AML-193 (cell line): ENCODE measurements at regions not wholly inside any gene's neighbourhood (a gene's known extent, or its start where the extent isn't known, plus 50 kb on each side); places are given as distances from the start of the nearest gene placed in this dataset.
"Not testable (repeated sequence)": the region's sequence is repeated elsewhere in the genome, so short reads cannot be mapped to it uniquely, and the experiment has no call there.

Experiments
- DNase-seq, 2 experiments: peaks; one replicate each; lab custom pipeline; 2025; lab: John Stamatoyannopoulos, UW

- DNase-seq: not testable (repeated sequence)
These were observed 192.5 kb downstream of the MSX2 start for GRCh38 chr5:174916924-174917323.

GRCh38 chr5:174916227-174916626 is 191.8 kb downstream of the MSX2 start:
- no peak for DNase-seq

DNA sequence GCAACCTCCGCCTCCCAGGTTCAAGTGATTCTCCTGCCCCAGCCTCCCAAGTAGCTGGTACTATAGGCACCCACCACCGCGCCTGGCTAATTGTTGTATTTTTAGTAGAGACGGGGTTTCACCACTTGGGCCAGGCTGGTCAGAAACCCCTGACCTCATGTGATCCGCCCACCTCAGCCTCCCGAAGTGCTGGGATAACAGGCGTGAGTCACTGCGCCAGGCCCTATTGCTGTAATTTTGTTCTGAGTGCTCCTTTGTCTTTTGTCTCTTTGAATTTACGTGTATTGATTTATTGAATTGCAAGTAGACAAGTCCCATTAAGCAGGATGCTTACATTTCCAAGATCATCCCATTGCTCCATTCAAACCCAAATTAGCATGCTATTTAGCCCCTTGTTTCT is 186.7 kb downstream of the MSX2 start:
- DNase-seq: no peak

DNA sequence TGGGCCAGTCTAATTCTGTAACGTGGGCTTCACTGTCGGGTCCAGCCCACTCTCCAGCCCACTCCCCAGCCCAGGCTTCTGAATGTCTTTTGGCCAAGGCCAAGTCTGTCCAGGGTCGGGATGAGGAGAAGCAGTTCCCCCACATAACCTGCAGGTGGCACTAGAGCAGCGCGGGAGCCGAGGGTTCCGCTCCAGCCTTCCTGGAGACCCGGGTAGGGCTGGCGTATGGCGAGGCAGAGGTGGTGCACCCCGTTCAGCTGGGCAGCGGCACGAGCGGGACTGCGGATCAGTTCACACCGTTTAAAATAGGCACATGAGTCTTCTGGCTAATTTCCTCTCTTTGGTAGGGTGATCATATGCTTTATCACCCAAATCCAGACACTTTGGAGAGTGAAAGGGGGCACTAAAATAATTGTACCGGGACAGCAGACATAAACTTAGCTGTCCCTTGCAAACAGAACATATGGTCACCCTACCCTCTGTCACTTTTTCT is 185.9 kb downstream of the MSX2 start:
- DNase-seq: peak; percentile 12 to 38

GRCh38 chr5:174903172-174903732 is 178.9 kb downstream of the MSX2 start:
- DNase-seq: no peak

DNA sequence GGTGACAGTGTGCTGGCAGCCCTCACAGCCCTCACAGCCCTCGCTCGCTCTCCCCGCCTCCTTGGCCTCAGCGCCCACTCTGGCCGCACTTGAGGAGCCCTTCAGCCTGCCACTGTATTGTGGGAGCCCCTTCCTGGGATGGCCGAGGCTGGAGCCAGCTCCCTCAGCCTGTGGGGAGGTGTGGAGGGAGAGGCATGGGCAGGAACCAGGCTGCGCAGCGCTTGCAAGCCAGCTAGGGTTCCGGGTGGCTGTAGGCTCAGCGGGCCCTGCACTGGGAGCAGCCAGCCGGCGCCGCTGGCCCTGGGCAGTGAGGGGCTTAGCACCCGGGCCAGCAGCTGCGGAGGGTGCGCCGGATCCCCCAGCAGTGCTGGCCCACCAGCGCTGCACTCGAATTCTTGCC is 177.0 kb downstream of the MSX2 start:
- no peak for DNase-seq

DNA sequence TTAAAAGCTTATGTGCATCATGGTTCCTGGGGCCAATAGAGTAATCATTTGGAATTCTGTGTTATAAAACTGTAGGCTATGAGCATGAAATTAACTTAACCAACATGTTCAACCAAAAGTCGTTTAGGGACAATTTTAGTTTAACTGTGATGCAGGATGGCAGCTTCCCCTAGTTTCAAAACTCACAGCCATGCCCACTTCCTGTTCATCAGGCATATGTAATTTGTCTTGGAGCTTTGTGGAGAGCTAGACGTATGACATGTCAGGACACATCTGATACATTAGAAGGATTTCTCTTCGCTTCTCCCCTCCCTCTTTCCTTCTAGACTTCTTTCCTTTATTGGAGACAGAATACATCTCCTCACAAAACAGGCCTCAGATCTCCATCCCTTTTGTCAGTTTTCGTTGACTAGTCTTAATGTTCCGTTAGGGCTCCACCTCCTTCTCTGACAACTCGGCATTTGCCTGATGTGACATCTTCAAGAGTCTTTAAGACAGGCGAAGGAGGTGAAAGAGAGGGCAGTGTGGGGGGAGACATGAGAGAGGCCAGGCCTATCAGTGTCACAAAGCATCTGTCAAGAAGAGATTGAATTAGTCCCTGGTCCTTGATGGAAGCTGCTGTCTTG is 176.0 kb downstream of the MSX2 start:
- no peak for DNase-seq

DNA sequence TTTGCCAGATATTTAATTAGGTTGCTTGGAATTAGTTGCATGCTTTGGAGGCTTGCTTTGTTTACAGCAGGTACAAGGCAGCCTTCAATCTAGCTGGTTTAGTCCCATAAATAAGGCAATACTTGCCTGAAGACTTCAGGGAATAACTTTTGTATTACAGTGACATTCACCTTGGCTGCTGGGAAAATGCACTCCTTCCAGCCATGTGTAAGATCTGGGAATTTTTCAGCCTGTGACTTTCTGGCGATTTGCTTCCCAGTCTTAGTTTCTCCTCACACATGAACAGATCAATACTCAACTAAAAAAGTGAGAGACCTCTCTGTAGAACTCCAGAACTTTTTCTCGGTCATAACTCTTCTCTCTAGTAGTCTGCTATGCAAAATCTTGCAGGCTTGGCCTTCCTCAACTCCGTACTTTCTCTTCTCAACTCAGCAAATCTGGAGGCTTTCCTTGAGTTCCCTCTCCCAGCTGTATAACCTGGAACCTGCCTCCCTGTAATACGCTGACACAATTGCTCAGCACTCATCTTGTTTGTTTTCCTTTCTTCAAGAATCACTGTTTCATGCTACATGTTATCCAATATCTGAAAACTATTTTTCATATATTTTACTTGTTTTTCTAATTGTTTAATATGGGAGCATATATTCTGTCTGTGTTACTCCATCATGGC is 173.0 kb downstream of the MSX2 start:
- DNase-seq: no peak

DNA sequence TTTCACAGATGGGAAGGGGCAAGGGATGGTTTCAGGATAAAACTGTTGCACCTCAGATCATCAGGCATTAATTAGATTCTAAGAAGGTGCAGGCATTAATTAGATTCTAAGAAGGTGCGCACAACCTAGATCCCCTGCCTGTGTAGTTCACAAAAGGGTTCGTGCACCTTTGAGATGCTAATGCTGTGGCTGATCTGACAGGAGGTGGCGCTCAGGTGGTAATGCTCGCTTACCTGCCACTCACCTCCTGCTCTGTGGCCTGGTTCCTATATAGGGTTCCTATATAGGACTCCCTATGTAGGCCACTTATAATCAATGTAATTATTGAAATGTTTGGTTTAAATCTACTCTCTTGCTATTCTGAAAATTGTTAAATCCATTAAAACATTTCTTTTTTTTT is 171.0 kb downstream of the MSX2 start:
- no peak for DNase-seq

DNA sequence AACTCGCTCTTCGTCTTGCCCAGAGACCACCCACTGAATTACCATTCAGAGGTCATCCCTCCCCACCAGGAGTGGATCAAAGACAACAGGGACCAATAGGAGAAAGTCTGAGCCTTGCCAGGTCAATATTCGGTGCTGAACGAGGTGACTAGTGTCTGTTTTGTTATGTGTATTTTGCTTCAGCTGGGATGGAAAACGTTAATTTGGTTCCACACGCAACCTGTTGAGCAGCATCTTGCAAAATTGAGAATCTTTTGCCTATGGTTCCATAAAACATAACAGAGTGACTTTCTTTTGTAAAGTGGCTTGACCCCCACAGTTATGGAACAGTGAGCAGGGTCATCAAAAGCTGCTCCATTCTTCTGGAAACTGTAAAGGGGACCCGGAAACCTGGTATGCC is 168.4 kb downstream of the MSX2 start:
- DNase-seq: no peak

DNA sequence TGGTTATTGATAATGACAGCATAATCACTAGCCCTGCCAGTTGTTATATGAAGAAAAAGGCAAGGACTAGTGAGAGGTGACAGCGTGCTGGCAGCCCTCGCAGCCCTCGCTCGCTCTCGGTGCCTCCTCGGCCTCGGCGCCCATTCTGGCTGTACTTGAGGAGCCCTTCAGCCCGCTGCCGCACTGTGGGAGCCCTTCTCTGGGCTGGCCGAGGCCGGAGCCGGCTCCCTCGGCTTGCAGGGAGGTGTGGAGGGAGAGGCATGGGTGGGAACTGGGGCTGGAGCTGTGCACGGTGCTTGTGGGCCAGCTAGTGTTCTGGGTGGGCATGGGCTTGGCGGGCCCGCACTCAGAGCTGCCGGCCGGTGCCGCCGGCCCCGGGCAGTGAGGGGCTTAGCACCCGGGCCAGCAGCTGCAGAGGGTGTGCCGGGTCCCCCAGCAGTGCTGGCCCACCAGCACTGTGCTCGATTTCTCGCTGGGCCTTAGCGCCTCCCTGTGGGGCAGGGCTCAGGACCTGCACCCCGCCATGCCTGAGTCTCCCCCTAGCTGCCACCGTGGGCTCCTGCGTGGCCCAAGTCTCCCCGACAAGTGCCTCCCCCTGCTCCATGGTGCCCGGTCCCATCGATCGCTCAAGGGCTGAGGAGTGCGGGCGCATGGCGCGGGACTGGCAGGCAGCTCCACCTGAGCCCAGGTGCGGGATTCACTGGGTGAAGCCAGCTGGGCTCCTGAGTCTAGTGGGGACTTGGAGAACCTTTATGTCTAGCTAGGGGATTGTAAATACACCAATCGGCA is 156.2 kb downstream of the MSX2 start:
- not testable (repeated sequence) for DNase-seq

DNA sequence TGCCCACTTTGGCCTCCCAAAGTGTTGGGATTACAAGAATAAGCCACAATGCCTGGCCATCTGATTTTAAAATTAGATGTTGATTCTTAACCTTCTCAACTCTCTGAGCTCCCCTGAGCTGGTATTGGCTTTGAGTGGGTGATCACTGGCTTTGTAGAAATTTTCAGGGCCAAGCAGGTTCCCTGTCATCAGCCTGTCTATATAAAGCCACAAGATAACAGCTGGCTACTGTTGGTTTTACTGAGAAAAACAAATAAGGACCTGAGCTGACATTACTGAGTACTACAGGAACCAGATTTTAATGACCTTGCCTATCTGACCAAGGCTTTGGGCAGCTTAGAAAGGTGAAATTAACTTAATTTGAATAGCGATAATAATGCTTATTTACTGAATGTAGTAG is 153.6 kb downstream of the MSX2 start:
- DNase-seq: no peak

- DNase-seq: no peak
These were observed 147.9 kb downstream of the MSX2 start for GRCh38 chr5:174872271-174872670.

- DNase-seq: no peak
These were observed 127.8 kb downstream of the MSX2 start for GRCh38 chr5:174852143-174852542.

DNA sequence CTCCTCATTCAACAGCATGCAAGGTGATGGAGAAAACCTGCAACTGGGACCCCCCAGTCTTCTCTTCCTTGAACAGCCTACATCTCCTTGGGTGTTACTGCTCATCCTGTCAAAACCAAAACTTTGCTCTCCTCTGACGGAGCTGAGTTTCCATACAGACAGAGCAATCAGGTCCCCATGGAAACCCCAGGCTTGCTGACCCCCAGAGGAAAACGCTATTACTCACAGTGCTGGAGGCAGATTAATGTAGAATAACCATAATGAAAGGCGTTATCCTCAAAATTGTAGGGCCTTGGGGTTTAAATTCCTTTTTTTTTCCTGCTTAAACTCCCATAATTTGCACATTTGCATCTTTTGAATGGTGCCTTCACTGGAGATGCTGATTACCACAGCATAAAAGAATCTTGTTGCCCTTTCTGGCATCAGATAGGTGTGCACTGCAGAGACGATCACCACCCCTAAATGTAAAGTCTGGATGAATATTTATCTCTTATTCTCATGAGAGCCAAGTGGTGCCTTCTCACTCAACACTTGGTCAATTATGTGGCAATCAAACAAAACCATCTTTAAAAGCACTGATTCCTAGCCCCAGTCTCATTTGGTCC is 126.3 kb downstream of the MSX2 start:
- DNase-seq: no peak

DNA sequence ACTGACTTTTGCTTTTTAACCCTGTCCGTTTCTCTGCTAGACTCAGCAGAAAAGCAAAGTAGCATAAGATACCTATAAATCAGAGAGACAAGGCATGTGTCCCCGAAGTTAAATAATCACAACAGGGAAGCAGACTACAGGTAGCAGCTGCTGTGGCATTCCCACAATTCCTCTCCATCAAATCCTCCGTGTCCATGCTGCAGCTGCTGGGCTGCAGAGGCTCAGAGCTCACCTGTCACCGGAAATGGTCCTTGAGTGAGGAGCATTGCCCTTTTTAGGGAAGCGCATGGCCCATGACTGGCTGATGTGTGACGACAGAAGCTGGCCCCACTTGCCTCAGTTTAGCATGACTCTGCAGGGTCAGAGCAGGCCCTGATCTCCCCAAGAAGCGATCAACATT is 125.0 kb downstream of the MSX2 start:
- no peak for DNase-seq

DNA sequence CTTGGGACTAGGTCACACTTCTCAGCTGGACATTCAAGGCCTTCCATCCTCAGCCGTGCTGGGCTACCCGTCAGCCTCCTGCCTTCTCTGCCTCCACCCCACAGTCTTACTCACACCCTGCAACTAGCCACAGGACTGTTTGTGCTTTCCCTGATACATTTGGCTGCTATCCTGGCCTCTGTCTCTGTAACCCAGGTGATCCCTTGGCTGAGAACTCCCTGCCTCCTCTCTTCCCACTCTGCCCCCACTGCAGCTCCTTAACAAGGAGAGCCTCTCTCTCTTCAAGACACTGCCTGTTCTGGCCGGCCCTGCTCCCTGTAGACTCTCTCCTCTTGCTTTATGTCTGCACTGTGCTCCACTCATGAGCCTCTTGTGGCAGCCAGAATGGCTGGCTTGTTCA is 120.6 kb downstream of the MSX2 start:
- no peak for DNase-seq

- DNase-seq: no peak
These were observed 119.2 kb downstream of the MSX2 start for GRCh38 chr5:174843263-174844250.

DNA sequence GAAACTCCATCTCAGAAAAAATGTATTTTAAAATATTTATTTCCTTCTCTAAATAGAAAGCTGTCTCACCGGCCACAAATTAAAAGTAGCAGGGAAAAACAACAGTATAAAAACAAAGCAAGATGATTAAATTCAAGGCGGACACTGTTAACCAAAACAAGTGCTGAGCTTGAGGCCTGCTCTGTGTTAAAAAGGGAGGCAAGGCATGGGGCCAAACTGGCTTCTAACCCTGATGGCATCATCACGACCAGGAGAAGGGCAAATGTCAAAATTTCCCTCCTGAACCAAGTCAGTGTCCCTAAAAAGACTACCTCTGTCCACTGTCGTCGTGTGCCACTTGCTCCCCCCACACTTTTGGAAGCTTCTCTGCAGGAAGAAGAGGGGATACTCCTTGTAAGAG is 116.1 kb downstream of the MSX2 start:
- DNase-seq: no peak

- DNase-seq: no peak
These were observed 114.8 kb downstream of the MSX2 start for GRCh38 chr5:174839196-174839595.
